ENCODE measurements at regions not wholly inside any gene's neighbourhood (a gene's known extent, or its start where the extent isn't known, plus 50 kb on each side); places are given as distances from the start of the nearest gene placed in this dataset.

DNA sequence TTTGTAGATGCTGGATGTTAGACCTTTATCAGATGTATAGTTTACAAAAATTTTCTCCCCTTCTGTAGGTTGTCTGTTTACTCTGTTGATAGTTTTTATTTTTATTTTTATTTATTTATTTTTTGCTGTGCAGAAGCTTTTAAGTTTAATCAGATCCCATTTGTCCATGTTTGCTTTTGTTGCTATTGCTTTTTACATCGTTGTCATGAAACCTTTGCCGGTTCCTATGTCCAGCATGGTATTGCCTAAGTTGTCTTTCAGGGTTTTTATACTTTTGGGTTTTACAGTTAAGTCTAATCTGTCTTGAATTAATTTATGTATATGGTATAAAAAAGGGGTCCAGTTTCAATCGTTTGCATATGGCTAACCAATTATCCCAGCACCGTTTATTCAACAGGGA, 819.5 kb downstream of the KCNT2 start:
- H3K4me1 ChIP-seq (ENCODE audit: control insufficient read depth, insufficient read depth, low read length): no peaks in the 10 kb centered on the region
- intact Hi-C loops (cut with micrococcal nuclease; ENCODE audit: unreplicated experiment) (no loop called here), in situ Hi-C loops (cut with MboI) (no loop called here)
- no peaks in the 10 kb centered on the region for H4K20me1 ChIP-seq (ENCODE audit: control insufficient read depth, insufficient read depth)
- H3K4me2 ChIP-seq (ENCODE audit: control insufficient read depth, insufficient read depth): no peak overlapping the region
- DNase-seq (ENCODE audit: low read depth, low spot score): no peak
- H2AFZ ChIP-seq (ENCODE audit: control insufficient read depth, low read depth, low read length): no peak overlapping the region
- no peaks in the 10 kb centered on the region for H3K27me3 ChIP-seq (replicated peaks in 1 of 2; ENCODE audit: control insufficient read depth in 2 of 2, insufficient read depth in 2 of 2, low read length in 1 of 2)
- H3K79me2 ChIP-seq (ENCODE audit: control insufficient read depth, insufficient read depth, low read length): no peaks in the 10 kb centered on the region
- no peak overlapping the region for H3K4me3 ChIP-seq
- no peaks in the 10 kb centered on the region for H3K9me3 ChIP-seq (replicated peaks; ENCODE audit: control insufficient read depth, insufficient read depth, low read length)
- FAIRE-seq: no peak
- RAD21 ChIA-PET (ENCODE audit: unreplicated experiment): no interaction called here
- POLR2A ChIA-PET: no interaction called here
- WGBS (ENCODE audit: insufficient coverage, insufficient replicate concordance, low lambda C conversion rate, missing lambda C conversion rate): 1% methylated on average over 4 of the region's 4 CpGs
- no peak overlapping the region for H3K9ac ChIP-seq (ENCODE audit: control insufficient read depth, insufficient read depth, low read length)
- no peaks in the 10 kb centered on the region for H3K36me3 ChIP-seq (ENCODE audit: control insufficient read depth in 2 of 2, insufficient read depth in 2 of 2, low read length in 1 of 2)
- BruUV-seq (replicated peaks): no TSS peak
- CTCF ChIA-PET: no interaction called here
- TF ChIP-seq JUNB (IDR thresholded peaks at IDR 0.05) (no peak), MYC (IDR thresholded peaks at IDR 0.05; ENCODE audit: insufficient read depth, insufficient read length, insufficient replicate concordance, low read length, severe bottlenecking) (no peak), NFXL1 (IDR thresholded peaks at IDR 0.05; ENCODE audit: borderline replicate concordance) (no peak), FOXK2 (IDR thresholded peaks at IDR 0.05) (no peak), ZNF24 (IDR thresholded peaks at IDR 0.05) (no peak), IKZF1 (conservative IDR thresholded peaks at IDR 0.05) (no peak), MEF2A (IDR thresholded peaks at IDR 0.05; ENCODE audit: insufficient read depth, low read depth, low read length) (no peak), ZNF217 (IDR thresholded peaks at IDR 0.05) (no peak), CHD1 (IDR thresholded peaks at IDR 0.05; ENCODE audit: low read depth, low read length) (no peak), SREBF2 (IDR thresholded peaks at IDR 0.05; ENCODE audit: low read length) (no peak)
- TF ChIP-seq, protein P1, sequence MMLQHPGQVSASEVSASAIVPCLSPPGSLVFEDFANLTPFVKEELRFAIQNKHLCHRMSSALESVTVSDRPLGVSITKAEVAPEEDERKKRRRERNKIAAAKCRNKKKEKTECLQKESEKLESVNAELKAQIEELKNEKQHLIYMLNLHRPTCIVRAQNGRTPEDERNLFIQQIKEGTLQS (IDR thresholded peaks at IDR 0.05; ENCODE audit: borderline replicate concordance, extremely low read depth, low read depth, low read length): no peak
- H3K27ac ChIP-seq (ENCODE audit: control insufficient read depth, insufficient read depth): no peak overlapping the region
- SMC1A ChIA-PET (ENCODE audit: uncharacterized antibody, unreplicated experiment): interaction anchor here (0.7 kb wide), 1 partner anchor 118 kb away, joined by 3 read pairs; no protein-coding TSS in a partner anchor
- ATAC-seq: no peak
